Colonic mucosa (tissue), 4 donors: ENCODE measurements at regions not wholly inside any gene's neighbourhood (a gene's known extent, or its start where the extent isn't known, plus 50 kb on each side); places are given as distances from the start of the nearest gene placed in this dataset.

ENCODE experiments used
- DNase-seq: peaks from one replicate; pipeline ENCODE4 v3.0.0-alpha.2; 2020
- H3K27ac ChIP-seq: fragments of 200-600 bp; one replicate; pipeline ENCODE4 v1.8.0; 2021
- H3K27me3 ChIP-seq: fragments of 200-600 bp; one replicate; pipeline ENCODE4 v1.8.0; 2021
- H3K36me3 ChIP-seq: fragments of 200-600 bp; one replicate; pipeline ENCODE4 v1.8.0; 2021
- H3K4me1 ChIP-seq: fragments of 200-600 bp; one replicate; pipeline ENCODE4 v1.8.0; 2021; ENCODE audit warnings: mild to moderate bottlenecking
- H3K4me3 ChIP-seq: fragments of 200-600 bp; one replicate; pipeline ENCODE4 v1.8.0; 2021
- H3K9ac ChIP-seq, 2 donors: one replicate each; pipeline ENCODE4 v1.7.0; 2013; ENCODE audit warnings: control low read depth in 2 of 2, low read depth in 2 of 2, low read length in 2 of 2
- H3K9me3 ChIP-seq: fragments of 200-600 bp; one replicate; pipeline ENCODE4 v1.8.0; 2021
- CTCF ChIP-seq: fragments of 200-600 bp; IDR thresholded peaks from one replicate; pipeline ENCODE4 v1.8.0; 2022; ENCODE audit warnings: antibody characterized with exemption, mild to moderate bottlenecking
- intact Hi-C: fragments of 100-400 bp; cut with DNase I; formaldehyde crosslinking; loops from one replicate; pipeline ENCODE4 v1.14.1; 2022
- donor health status: healthy.
- donor health status: DM: no; HTN: no; CAD: no.
- donor health status: DM: no; HTN: no; CAD: no.

- no peak overlapping the region for H3K27ac ChIP-seq
- no peak for DNase-seq
- no peak overlapping the region for H3K9ac ChIP-seq
- intact Hi-C loops = no loop called here
- H3K4me1 ChIP-seq = no peaks in the 10 kb centered on the region
- no peaks in the 10 kb centered on the region for H3K9me3 ChIP-seq
- no peak overlapping the region for H3K4me3 ChIP-seq
- H3K36me3 ChIP-seq = no peaks in the 10 kb centered on the region
- TF ChIP-seq CTCF = no peak
- H3K27me3 ChIP-seq = no peaks in the 10 kb centered on the region
These were observed 88.6 kb upstream of the GNG12 start for GRCh38 chr1:67921725-67922489.

- Histone ChIP-seq H3K9ac (no peak overlapping the region), H3K27ac (no peak overlapping the region), H3K9me3 (no peaks in the 10 kb centered on the region), H3K4me3 (no peak overlapping the region), H3K27me3 (no peaks in the 10 kb centered on the region), H3K36me3 (no peaks in the 10 kb centered on the region), H3K4me1 (no peaks in the 10 kb centered on the region)
- intact Hi-C loops = no loop called here
- TF ChIP-seq CTCF = no peak
- no peak for DNase-seq
These were observed 86.2 kb upstream of the GNG12 start for GRCh38 chr1:67919274-67920072.

GRCh38 chr1:67918067-67918466, 84.8 kb upstream of the GNG12 start:
- no peak for DNase-seq
- Histone ChIP-seq H3K9me3 (no peaks in the 10 kb centered on the region), H3K27me3 (no peaks in the 10 kb centered on the region), H3K36me3 (no peaks in the 10 kb centered on the region), H3K4me3 (no peak overlapping the region), H3K9ac (no peak overlapping the region), H3K4me1 (no peaks in the 10 kb centered on the region), H3K27ac (no peak overlapping the region)
- no peak for TF ChIP-seq CTCF
- intact Hi-C loops = no loop called here

- no peak for DNase-seq
- Histone ChIP-seq H3K9me3 (no peaks in the 10 kb centered on the region), H3K36me3 (no peaks in the 10 kb centered on the region), H3K9ac (no peak overlapping the region), H3K27ac (no peak overlapping the region), H3K27me3 (no peaks in the 10 kb centered on the region), H3K4me3 (no peak overlapping the region), H3K4me1 (no peaks in the 10 kb centered on the region)
- intact Hi-C loops = no loop called here
- no peak for TF ChIP-seq CTCF
These were observed 83.7 kb upstream of the GNG12 start for GRCh38 chr1:67917006-67917405.

GRCh38 chr1:67916140-67916886, 83.0 kb upstream of the GNG12 start:
- Histone ChIP-seq H3K27me3 (no peaks in the 10 kb centered on the region), H3K27ac (no peak overlapping the region), H3K4me3 (no peak overlapping the region), H3K36me3 (no peaks in the 10 kb centered on the region), H3K9ac (no peak overlapping the region), H3K9me3 (no peaks in the 10 kb centered on the region), H3K4me1 (no peaks in the 10 kb centered on the region)
- DNase-seq = no peak
- intact Hi-C loops = no loop called here
- no peak for TF ChIP-seq CTCF
